ENCODE measurements at regions not wholly inside any gene's neighbourhood (a gene's known extent, or its start where the extent isn't known, plus 50 kb on each side); places are given as distances from the start of the nearest gene placed in this dataset.

DNA sequence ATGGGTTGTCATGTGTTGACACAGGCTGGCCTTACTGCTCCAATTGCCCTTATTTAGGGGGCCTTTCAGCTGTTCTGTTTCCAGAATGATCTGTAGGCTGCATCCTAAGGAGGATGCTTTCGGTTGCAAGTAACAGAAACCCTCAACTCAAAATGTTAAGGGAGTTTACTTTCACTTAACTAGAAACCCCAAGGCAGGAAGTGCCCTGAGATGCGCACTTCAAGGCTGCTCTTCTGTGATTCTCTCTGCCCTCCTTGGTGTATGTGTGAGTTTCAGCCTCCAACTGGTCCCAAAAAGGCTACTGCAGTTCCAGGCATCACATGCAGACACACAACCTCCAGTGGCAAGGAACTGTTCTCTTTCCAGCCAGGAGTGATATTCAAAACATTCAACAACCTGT is 97.3 kb upstream of the ATP6AP2 start:
- no peak for TF ChIP-seq EZH2phosphoT487 (conservative IDR thresholded peaks at IDR 0.05; ENCODE audit: low read length)
- TF ChIP-seq, protein P1, sequence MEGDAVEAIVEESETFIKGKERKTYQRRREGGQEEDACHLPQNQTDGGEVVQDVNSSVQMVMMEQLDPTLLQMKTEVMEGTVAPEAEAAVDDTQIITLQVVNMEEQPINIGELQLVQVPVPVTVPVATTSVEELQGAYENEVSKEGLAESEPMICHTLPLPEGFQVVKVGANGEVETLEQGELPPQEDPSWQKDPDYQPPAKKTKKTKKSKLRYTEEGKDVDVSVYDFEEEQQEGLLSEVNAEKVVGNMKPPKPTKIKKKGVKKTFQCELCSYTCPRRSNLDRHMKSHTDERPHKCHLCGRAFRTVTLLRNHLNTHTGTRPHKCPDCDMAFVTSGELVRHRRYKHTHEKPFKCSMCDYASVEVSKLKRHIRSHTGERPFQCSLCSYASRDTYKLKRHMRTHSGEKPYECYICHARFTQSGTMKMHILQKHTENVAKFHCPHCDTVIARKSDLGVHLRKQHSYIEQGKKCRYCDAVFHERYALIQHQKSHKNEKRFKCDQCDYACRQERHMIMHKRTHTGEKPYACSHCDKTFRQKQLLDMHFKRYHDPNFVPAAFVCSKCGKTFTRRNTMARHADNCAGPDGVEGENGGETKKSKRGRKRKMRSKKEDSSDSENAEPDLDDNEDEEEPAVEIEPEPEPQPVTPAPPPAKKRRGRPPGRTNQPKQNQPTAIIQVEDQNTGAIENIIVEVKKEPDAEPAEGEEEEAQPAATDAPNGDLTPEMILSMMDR (IDR thresholded peaks at IDR 0.05; ENCODE audit: insufficient read depth, low read length, poor library complexity, severe bottlenecking), result no peak

All from SU-DHL-6 (cell line).